D721Med (cell line): ENCODE measurements at regions not wholly inside any gene's neighbourhood (a gene's known extent, or its start where the extent isn't known, plus 50 kb on each side); places are given as distances from the start of the nearest gene placed in this dataset.

ENCODE experiments used
- DNase-seq: peaks from one replicate; pipeline ENCODE4 v3.0.0; 2011; ENCODE audit warnings: low spot score; ENCODE audit not compliant: insufficient read length
- FAIRE-seq: peaks from 2 replicates; lab custom pipeline; 2011; peaks lifted over from hg19 to GRCh38; lab: Jason Lieb, UNC
- TF ChIP-seq, protein P1 (sequence below): IDR thresholded peaks from 2 replicates; pipeline ENCODE4 v1.5.1; 2012; ENCODE audit warnings: mild to moderate bottlenecking, control low read depth; ENCODE audit not compliant: insufficient read depth; ENCODE audit errors: missing control alignments

DNA sequence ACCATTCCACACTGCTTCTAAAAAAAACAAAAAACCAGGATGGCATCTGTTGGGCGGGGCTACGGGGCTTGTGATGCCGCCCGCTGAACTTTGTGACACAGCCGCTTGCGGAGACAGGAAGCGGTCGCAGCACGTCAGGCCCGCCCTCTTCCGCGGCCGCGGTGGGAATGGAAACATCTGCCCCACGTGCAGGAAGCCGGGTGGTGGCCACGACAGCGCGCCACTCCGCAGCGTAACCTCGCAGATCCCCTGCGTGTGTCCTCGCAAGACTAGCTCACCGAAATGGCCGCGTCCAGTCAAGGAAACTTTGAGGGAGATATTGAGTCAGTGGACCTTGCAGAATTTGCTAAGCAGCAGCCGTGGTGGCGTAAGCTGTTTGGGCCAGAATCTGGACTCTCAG lies 168.5 kb downstream of the SUCLG1 start:
- no peak for FAIRE-seq

DNA sequence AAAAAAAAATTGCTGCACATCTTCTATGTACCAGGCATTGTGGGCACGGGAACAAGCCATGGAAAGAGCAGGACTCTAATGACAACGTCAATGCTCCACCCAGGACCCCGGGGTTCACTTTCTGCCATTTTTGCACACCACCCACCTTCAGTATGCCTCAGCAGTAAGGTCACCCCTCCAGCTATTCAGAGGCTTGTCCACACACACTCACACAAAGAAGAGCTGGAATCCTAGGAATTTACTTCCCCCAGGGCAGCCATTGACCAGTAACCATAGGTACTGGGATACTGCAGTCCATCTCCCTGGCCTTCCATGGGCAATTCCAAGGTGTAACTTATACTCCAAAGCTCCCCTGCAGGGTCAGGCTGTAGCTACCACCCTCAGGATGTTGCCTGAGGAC lies 170.8 kb downstream of the SUCLG1 start:
- TF ChIP-seq, protein P1, sequence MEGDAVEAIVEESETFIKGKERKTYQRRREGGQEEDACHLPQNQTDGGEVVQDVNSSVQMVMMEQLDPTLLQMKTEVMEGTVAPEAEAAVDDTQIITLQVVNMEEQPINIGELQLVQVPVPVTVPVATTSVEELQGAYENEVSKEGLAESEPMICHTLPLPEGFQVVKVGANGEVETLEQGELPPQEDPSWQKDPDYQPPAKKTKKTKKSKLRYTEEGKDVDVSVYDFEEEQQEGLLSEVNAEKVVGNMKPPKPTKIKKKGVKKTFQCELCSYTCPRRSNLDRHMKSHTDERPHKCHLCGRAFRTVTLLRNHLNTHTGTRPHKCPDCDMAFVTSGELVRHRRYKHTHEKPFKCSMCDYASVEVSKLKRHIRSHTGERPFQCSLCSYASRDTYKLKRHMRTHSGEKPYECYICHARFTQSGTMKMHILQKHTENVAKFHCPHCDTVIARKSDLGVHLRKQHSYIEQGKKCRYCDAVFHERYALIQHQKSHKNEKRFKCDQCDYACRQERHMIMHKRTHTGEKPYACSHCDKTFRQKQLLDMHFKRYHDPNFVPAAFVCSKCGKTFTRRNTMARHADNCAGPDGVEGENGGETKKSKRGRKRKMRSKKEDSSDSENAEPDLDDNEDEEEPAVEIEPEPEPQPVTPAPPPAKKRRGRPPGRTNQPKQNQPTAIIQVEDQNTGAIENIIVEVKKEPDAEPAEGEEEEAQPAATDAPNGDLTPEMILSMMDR = no peak
- no peak for DNase-seq
- no peak for FAIRE-seq

More for the DNA sequence above, 168.5 kb downstream of the SUCLG1 start:
- no peak for DNase-seq
- TF ChIP-seq, protein P1 = no peak

DNA sequence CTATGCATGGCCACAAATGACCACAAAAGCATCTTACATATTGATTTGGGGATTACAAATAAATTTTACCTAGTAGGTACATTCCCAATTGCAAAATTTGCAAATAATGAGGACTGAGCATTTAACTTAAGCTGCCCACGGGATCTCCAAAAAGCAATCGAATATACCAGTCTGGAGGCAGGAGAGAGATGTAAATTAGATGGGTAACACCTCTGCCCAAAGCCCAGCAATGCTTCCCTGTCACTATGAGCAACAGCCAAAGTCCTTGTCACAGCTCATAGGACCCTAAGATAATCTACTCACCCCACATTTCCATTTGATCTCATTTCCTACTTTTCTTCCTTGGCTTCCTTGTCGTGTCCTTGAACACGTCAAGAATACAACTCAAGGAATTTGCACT lies 172.2 kb downstream of the SUCLG1 start:
- FAIRE-seq (no peak), DNase-seq (no peak)
- TF ChIP-seq, protein P1 = no peak

DNA sequence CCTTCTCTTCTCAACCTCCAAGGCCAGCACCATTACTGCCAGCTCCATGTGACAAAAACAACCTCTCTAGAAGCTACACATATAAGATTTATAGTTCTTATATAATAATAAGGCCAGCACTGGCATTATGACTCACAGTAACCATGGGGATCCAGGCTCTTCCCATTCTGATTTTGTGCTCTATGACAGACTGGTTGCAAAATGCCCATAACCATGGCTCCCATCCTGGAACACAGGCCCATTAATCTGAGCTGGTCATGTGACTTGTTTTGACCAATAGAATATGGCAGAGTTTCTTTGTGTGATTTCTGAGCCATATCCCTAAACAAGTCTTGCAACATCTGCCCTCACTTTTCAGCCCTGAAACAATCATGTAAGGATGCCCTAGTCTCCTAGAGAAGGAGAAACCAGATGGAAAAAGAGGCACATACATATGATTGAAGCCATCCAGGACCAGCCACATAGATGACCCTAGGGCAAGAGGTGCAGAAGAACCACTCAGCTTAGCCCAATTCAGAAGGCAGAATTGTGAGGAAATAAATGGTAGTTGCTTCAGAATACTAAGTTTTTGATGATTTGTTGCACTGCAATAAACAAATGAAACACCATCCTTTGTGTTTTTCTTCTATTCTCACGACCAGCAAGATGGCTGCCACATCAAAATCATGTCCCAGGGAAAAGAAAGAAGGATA lies 173.9 kb downstream of the SUCLG1 start:
- DNase-seq (no peak), FAIRE-seq (no peak)
- TF ChIP-seq, protein P1 = no peak

DNA sequence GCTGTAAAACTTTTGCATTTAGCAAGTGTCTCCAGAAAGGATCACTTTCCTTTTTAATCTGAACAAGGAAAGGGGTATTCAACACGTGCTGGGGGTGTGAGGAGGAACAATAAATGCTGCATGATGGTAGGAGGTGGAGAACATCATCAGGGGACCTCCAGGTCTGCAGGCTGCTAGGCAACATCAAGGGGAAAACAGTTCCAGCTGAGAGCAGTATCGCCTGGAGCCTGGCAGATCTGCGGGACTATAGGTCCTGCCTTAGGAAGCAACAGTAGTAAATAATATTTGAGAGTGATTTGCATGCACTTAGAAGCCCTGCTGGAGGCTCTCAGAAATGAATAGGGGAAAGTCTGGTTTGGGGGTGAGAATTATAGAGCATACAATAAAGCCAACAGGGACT lies 175.6 kb downstream of the SUCLG1 start:
- TF ChIP-seq, protein P1 = no peak
- DNase-seq (no peak), FAIRE-seq (no peak)

DNA sequence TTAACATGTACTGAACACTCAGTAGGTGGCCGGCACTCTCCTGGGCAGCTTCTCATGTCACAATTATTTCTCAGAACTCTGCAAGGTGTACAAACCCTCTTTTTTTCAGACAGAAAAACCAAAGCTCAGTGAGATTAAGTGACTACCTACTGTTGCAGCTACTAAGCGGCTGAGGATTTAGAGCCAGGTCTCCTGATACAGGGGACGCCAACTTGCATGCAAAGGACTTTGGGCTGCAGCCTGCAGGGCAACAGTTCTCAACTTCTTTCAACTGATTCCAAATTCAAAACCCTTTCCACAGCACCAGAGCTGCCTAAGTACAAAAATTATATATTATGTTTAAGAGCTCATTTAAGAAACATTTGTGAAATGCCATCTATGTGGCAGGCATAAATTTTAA lies 177.6 kb downstream of the SUCLG1 start:
- TF ChIP-seq, protein P1 = no peak
- FAIRE-seq = no peak
- DNase-seq = no peak

DNA sequence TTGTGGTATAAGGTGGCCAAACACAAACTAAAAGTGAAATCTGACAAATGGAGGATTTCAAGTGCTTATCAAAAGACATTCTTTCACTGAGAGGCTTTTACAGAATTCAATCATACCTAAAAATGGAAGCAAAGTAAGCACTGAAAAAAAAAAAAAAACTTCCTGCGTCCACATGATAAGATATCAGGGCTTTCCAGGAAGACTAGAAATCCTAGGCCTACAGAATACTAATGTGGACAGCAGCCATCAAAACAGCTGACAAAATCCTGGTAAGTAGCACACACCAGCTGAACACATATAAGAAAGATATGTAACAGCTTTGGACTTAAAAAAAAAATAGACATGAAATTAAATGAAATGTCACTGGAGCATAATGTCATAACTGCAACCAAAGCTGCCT lies 178.2 kb downstream of the SUCLG1 start:
- DNase-seq (no peak), FAIRE-seq (no peak)
- TF ChIP-seq, protein P1 = no peak
